AG09319 (cell line): ENCODE measurements at regions not wholly inside any gene's neighbourhood (a gene's known extent, or its start where the extent isn't known, plus 50 kb on each side); places are given as distances from the start of the nearest gene placed in this dataset.

Experiments used
- DNase-seq: peaks from one replicate; pipeline ENCODE4 v3.0.0-alpha.2; 2010; ENCODE audit warnings: low read depth; ENCODE audit errors: extremely low read depth
- CTCF ChIP-seq: IDR thresholded peaks from 2 replicates; pipeline ENCODE4 v1.5.1; 2011; ENCODE audit warnings: low read depth, mild to moderate bottlenecking, inconsistent platforms, low read length, moderate library complexity

GRCh38 chr3:116947148-116947547 lies 237.6 kb downstream of the TUSC7 start:
- no peak for TF ChIP-seq CTCF
- no peak for DNase-seq

- no peak for TF ChIP-seq CTCF
- DNase-seq: no peak
Measured at GRCh38 chr3:116947809-116948208, 238.2 kb downstream of the TUSC7 start.

- no peak for TF ChIP-seq CTCF
- DNase-seq: no peak
Measured at GRCh38 chr3:116950301-116951055, 240.9 kb downstream of the TUSC7 start.

- DNase-seq: no peak
- no peak for TF ChIP-seq CTCF
Measured at GRCh38 chr3:116951610-116952009, 242.0 kb downstream of the TUSC7 start.

GRCh38 chr3:116958291-116958690 lies 248.7 kb downstream of the TUSC7 start:
- TF ChIP-seq CTCF: no peak
- DNase-seq: no peak

- no peak for TF ChIP-seq CTCF
Measured at GRCh38 chr3:116961106-116961505, 251.5 kb downstream of the TUSC7 start.

GRCh38 chr3:116963802-116964201 lies 254.2 kb downstream of the TUSC7 start:
- no peak for TF ChIP-seq CTCF
- DNase-seq: no peak

More at GRCh38 chr3:116961106-116961505, 251.5 kb downstream of the TUSC7 start:
- DNase-seq: no peak
